ENCODE measurements at regions not wholly inside any gene's neighbourhood (a gene's known extent, or its start where the extent isn't known, plus 50 kb on each side); places are given as distances from the start of the nearest gene placed in this dataset.
A peak's percentile ranks its signal among the peaks of the same experiment; 100 is the strongest.
"Not testable (repeated sequence)": the region's sequence is repeated elsewhere in the genome, so short reads cannot be mapped to it uniquely, and the experiment has no call there.

- not testable (repeated sequence) for DNase-seq (ENCODE audit: low read depth in 2 of 2); H3K4me3 ChIP-seq (replicated peaks in 1 of 2; ENCODE audit: low read depth in 2 of 2, low read length in 2 of 2)
Observed at GRCh38 chr2:87194254-87194999, 172.8 kb upstream of the PLGLB1 start.

- H3K4me3 ChIP-seq (replicated peaks in 1 of 2; ENCODE audit: low read depth in 2 of 2, low read length in 2 of 2); DNase-seq (ENCODE audit: low read depth in 2 of 2): not testable (repeated sequence)
Observed at GRCh38 chr2:87196720-87197388, 175.2 kb upstream of the PLGLB1 start.

- not testable (repeated sequence) for DNase-seq (ENCODE audit: low read depth in 2 of 2); H3K4me3 ChIP-seq (replicated peaks in 1 of 2; ENCODE audit: low read depth in 2 of 2, low read length in 2 of 2)
Observed at GRCh38 chr2:87198422-87198821, 176.8 kb upstream of the PLGLB1 start.

GRCh38 chr2:87199228-87199627 is 177.6 kb upstream of the PLGLB1 start:
- not testable (repeated sequence) for H3K4me3 ChIP-seq (replicated peaks in 1 of 2; ENCODE audit: low read depth in 2 of 2, low read length in 2 of 2); DNase-seq (ENCODE audit: low read depth in 2 of 2)

- DNase-seq (ENCODE audit: low read depth in 2 of 2), result not testable (repeated sequence)
Observed at GRCh38 chr2:87204569-87205147, 183.0 kb upstream of the PLGLB1 start.

GRCh38 chr2:87212938-87213337 is 191.3 kb upstream of the PLGLB1 start:
- not testable (repeated sequence) for DNase-seq (ENCODE audit: low read depth in 2 of 2); H3K4me3 ChIP-seq (replicated peaks in 1 of 2; ENCODE audit: low read depth in 2 of 2, low read length in 2 of 2)

More at GRCh38 chr2:87204569-87205147, 183.0 kb upstream of the PLGLB1 start:
- not testable (repeated sequence) for H3K4me3 ChIP-seq (replicated peaks in 1 of 2; ENCODE audit: low read depth in 2 of 2, low read length in 2 of 2)

- not testable (repeated sequence) for H3K4me3 ChIP-seq (replicated peaks in 1 of 2; ENCODE audit: low read depth in 2 of 2, low read length in 2 of 2); DNase-seq (ENCODE audit: low read depth in 2 of 2)
Observed at GRCh38 chr2:87217005-87217404, 195.4 kb upstream of the PLGLB1 start.

GRCh38 chr2:87217741-87218410 is 196.2 kb upstream of the PLGLB1 start:
- TF ChIP-seq CTCF (IDR thresholded peaks at IDR 0.05; ENCODE audit: low read depth, low read length), result peak; percentile 37
- not testable (repeated sequence) for DNase-seq (ENCODE audit: low read depth in 2 of 2); H3K4me3 ChIP-seq (replicated peaks in 1 of 2; ENCODE audit: low read depth in 2 of 2, low read length in 2 of 2)

- H3K4me3 ChIP-seq (replicated peaks in 1 of 2; ENCODE audit: low read depth in 2 of 2, low read length in 2 of 2); DNase-seq (ENCODE audit: low read depth in 2 of 2): not testable (repeated sequence)
Observed at GRCh38 chr2:87220651-87221050, 199.0 kb upstream of the PLGLB1 start.

- peak in 1 of 2 donors; percentile 62 for DNase-seq (ENCODE audit: low read depth in 2 of 2)
- not testable (repeated sequence) for H3K4me3 ChIP-seq (replicated peaks in 1 of 2; ENCODE audit: low read depth in 2 of 2, low read length in 2 of 2)
Observed at GRCh38 chr2:87222131-87222530, 200.5 kb upstream of the PLGLB1 start.

GRCh38 chr2:87223873-87224272 is 202.2 kb upstream of the PLGLB1 start:
- not testable (repeated sequence) for DNase-seq (ENCODE audit: low read depth in 2 of 2); H3K4me3 ChIP-seq (replicated peaks in 1 of 2; ENCODE audit: low read depth in 2 of 2, low read length in 2 of 2)

- TF ChIP-seq CTCF (IDR thresholded peaks at IDR 0.05; ENCODE audit: low read depth, low read length), result peak; percentile 3
- H3K4me3 ChIP-seq (replicated peaks in 1 of 2; ENCODE audit: low read depth in 2 of 2, low read length in 2 of 2), result not testable (repeated sequence)
- peak; percentile 32 to 41 for DNase-seq (ENCODE audit: low read depth in 2 of 2)
Observed at GRCh38 chr2:87229091-87229689, 207.5 kb upstream of the PLGLB1 start.

GRCh38 chr2:87229964-87230363 is 208.3 kb upstream of the PLGLB1 start:
- not testable (repeated sequence) for H3K4me3 ChIP-seq (replicated peaks in 1 of 2; ENCODE audit: low read depth in 2 of 2, low read length in 2 of 2); DNase-seq (ENCODE audit: low read depth in 2 of 2)

- H3K4me3 ChIP-seq (replicated peaks in 1 of 2; ENCODE audit: low read depth in 2 of 2, low read length in 2 of 2); DNase-seq (ENCODE audit: low read depth in 2 of 2): not testable (repeated sequence)
Observed at GRCh38 chr2:87235333-87235981, 213.8 kb upstream of the PLGLB1 start.
